Natural killer cell treated with Interleukin-12 subunit alpha and Interleukin-12 subunit beta and Interleukin-15 and Interleukin-18, amount 100 ng/mL, for 72 hours (primary cell): ENCODE measurements at regions not wholly inside any gene's neighbourhood (a gene's known extent, or its start where the extent isn't known, plus 50 kb on each side); places are given as distances from the start of the nearest gene placed in this dataset.

ENCODE experiments used
- ATAC-seq, 2 donors: fragments of 150-1000 bp; cut with Tn5 transposase in 1 of 2; sonication (Bioruptor Pico), chemical (Tn5 transposase) in 1 of 2; 2 replicates each; pipeline ENCODE4 v1.10.0; 2021
- DNase-seq: peaks from one replicate; pipeline ENCODE4 v3.0.0; 2022; ENCODE audit warnings: low spot score
- H3K27ac Mint-ChIP-seq, 2 donors: 1 replicate in 1 of 2; 2 replicates in 1 of 2; pipeline ENCODE4 v1.8.0; 2022; ENCODE audit warnings: mixed read lengths in 2 of 2, mild to moderate bottlenecking in 1 of 2, moderate library complexity in 1 of 2
- H3K27me3 Mint-ChIP-seq, 2 donors: 1 replicate in 1 of 2; 2 replicates in 1 of 2; pipeline ENCODE4 v1.8.0; 2022; ENCODE audit warnings: mixed read lengths in 2 of 2
- H3K36me3 Mint-ChIP-seq: one replicate; pipeline ENCODE4 v1.8.0; 2022; ENCODE audit warnings: mixed read lengths
- H3K4me1 Mint-ChIP-seq, 2 donors: 1 replicate in 1 of 2; 2 replicates in 1 of 2; pipeline ENCODE4 v1.8.0; 2022; ENCODE audit warnings: low read depth in 2 of 2, mixed read lengths in 2 of 2, mild to moderate bottlenecking in 1 of 2
- H3K4me3 Mint-ChIP-seq: one replicate; pipeline ENCODE4 v1.8.0; 2022; ENCODE audit warnings: mixed read lengths
- H3K9me3 Mint-ChIP-seq: 2 replicates; pipeline ENCODE4 v1.8.0; 2022; ENCODE audit warnings: mixed read lengths

DNA sequence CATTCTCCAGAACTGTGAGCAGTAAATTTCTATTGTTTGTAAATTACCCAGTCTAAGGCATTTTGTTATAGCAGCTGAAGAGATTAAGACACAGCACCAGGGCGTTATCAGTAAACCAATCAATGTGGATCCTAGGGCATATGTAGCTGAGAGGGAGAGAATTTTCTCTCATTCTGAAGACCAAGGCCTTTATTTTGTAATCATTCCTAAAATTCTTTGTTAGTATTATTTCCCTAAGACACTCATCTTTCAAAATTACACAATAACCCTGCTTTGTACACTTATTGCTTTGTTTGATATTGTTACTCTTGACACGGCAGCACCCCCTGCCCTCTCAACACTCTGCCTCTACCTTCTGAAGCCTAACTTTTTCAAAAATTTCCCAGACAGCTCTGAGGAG is 419.1 kb downstream of the SLC4A3 start:
- Mint-ChIP-seq H3K4me1 (no peaks in the 10 kb centered on the region), H3K4me3 (no peak overlapping the region), H3K27ac (no peak overlapping the region), H3K36me3 (no peaks in the 10 kb centered on the region), H3K9me3 (peaks cover 2% of the 10 kb centered on the region), H3K27me3 (no peaks in the 10 kb centered on the region)
- DNase-seq (no peak), ATAC-seq (no peak)

DNA sequence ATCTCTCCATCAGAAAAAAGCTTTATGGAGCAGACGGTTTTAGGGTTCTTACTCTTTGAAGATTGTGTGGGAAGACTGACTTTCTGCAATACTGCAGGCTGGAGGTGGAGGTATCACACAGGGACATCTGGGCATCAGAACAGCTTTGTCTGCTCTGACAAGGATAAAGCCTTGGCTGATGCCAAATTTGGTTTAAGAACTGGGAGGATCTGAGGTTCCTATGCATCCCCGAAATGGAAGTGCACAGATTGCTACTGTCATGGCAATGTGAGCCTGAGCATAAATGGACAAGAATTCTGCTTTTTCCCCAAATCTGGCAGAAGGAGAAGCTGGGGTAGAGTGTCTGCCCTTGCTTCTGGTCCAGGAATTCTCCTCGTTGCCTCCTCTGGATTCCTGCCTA is 424.3 kb downstream of the SLC4A3 start:
- Mint-ChIP-seq H3K4me3 (no peak overlapping the region), H3K9me3 (peaks cover 2% of the 10 kb centered on the region), H3K4me1 (no peaks in the 10 kb centered on the region), H3K27me3 (no peaks in the 10 kb centered on the region), H3K36me3 (no peaks in the 10 kb centered on the region), H3K27ac (no peak overlapping the region)
- ATAC-seq (no peak), DNase-seq (no peak)

DNA sequence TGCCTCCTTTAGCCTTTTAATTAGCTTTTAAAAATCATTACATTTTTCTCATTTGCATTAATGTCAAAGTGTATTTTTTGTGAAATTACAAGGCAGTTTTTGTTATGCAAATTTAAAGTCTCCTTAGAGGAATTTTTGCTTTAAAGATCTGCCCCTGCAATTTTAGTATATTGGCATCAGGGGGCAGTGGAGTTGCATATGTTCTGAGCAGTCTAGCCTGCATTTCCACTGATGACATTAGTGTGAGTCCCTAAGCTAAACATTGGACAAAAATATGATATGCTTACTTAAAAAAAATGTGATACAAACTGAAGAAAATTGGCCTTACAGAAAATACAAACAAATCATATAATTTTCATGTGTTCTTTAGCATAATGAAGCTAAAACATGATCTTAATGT is 426.5 kb downstream of the SLC4A3 start:
- Mint-ChIP-seq H3K27me3 (no peaks in the 10 kb centered on the region), H3K4me3 (no peak overlapping the region), H3K9me3 (peaks cover 5% of the 10 kb centered on the region), H3K4me1 (no peaks in the 10 kb centered on the region), H3K36me3 (no peaks in the 10 kb centered on the region), H3K27ac (no peak overlapping the region)
- DNase-seq (no peak), ATAC-seq (no peak)

- Mint-ChIP-seq H3K4me1 (no peaks in the 10 kb centered on the region), H3K9me3 (peaks cover 2% of the 10 kb centered on the region), H3K27ac (no peak overlapping the region), H3K4me3 (no peak overlapping the region), H3K36me3 (no peaks in the 10 kb centered on the region), H3K27me3 (no peaks in the 10 kb centered on the region)
- DNase-seq (no peak), ATAC-seq (no peak)
Observed at GRCh38 chr2:220057391-220057790, 430.0 kb downstream of the SLC4A3 start.

- Mint-ChIP-seq H3K4me1 (no peaks in the 10 kb centered on the region), H3K27ac (no peak overlapping the region), H3K9me3 (peaks cover 2% of the 10 kb centered on the region), H3K27me3 (no peaks in the 10 kb centered on the region), H3K4me3 (no peak overlapping the region), H3K36me3 (no peaks in the 10 kb centered on the region)
- DNase-seq: no peak
- no peak for ATAC-seq
Observed at GRCh38 chr2:220057916-220058315, 430.5 kb downstream of the SLC4A3 start.

- DNase-seq (no peak), ATAC-seq (no peak)
- H3K4me3 Mint-ChIP-seq: no peak overlapping the region
- no peaks in the 10 kb centered on the region for H3K9me3 Mint-ChIP-seq
- H3K36me3 Mint-ChIP-seq: no peaks in the 10 kb centered on the region
- H3K27me3 Mint-ChIP-seq: no peaks in the 10 kb centered on the region
- H3K4me1 Mint-ChIP-seq: no peaks in the 10 kb centered on the region
- H3K27ac Mint-ChIP-seq: no peak overlapping the region
Observed at GRCh38 chr2:220064111-220065030, 436.9 kb downstream of the SLC4A3 start.

DNA sequence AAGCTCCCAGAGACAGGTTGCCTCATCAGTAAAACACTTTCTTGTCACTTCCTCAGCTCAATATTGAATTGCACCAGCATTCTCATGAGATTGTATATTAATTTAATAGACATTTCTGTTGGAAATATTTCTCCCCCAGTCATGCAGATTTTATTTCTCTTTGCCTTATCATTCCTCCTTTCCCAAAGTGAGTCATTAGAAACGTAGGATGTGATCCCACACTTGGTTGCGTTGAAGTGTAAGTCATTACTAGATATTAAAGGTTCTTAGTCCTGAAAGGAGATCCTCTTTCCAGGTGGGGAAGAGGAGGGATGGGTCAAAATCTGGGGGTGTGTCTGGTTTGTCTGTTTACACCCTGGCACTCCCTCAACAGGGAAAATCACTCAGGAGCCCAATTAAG is 438.2 kb downstream of the SLC4A3 start:
- H3K27me3 Mint-ChIP-seq: no peaks in the 10 kb centered on the region
- no peak overlapping the region for H3K4me3 Mint-ChIP-seq
- H3K9me3 Mint-ChIP-seq: no peaks in the 10 kb centered on the region
- no peaks in the 10 kb centered on the region for H3K4me1 Mint-ChIP-seq
- no peak for DNase-seq
- H3K27ac Mint-ChIP-seq: no peak overlapping the region
- no peaks in the 10 kb centered on the region for H3K36me3 Mint-ChIP-seq
- no peak for ATAC-seq

- Mint-ChIP-seq H3K27me3 (no peaks in the 10 kb centered on the region), H3K9me3 (no peaks in the 10 kb centered on the region), H3K4me3 (no peak overlapping the region), H3K36me3 (no peaks in the 10 kb centered on the region), H3K27ac (no peak overlapping the region), H3K4me1 (no peaks in the 10 kb centered on the region)
- ATAC-seq (no peak), DNase-seq (no peak)
Observed at GRCh38 chr2:220068846-220069245, 441.4 kb downstream of the SLC4A3 start.

GRCh38 chr2:220070349-220070748 is 442.9 kb downstream of the SLC4A3 start:
- no peaks in the 10 kb centered on the region for H3K9me3 Mint-ChIP-seq
- no peaks in the 10 kb centered on the region for H3K4me1 Mint-ChIP-seq
- no peaks in the 10 kb centered on the region for H3K36me3 Mint-ChIP-seq
- ATAC-seq (no peak), DNase-seq (no peak)
- no peaks in the 10 kb centered on the region for H3K27me3 Mint-ChIP-seq
- H3K27ac Mint-ChIP-seq: no peak overlapping the region
- no peak overlapping the region for H3K4me3 Mint-ChIP-seq

- Mint-ChIP-seq H3K9me3 (no peaks in the 10 kb centered on the region), H3K4me1 (no peaks in the 10 kb centered on the region), H3K27me3 (no peaks in the 10 kb centered on the region), H3K4me3 (no peak overlapping the region), H3K36me3 (no peaks in the 10 kb centered on the region), H3K27ac (no peak overlapping the region)
- no peak for DNase-seq
- ATAC-seq: no peak
Observed at GRCh38 chr2:220071696-220072095, 444.3 kb downstream of the SLC4A3 start.

DNA sequence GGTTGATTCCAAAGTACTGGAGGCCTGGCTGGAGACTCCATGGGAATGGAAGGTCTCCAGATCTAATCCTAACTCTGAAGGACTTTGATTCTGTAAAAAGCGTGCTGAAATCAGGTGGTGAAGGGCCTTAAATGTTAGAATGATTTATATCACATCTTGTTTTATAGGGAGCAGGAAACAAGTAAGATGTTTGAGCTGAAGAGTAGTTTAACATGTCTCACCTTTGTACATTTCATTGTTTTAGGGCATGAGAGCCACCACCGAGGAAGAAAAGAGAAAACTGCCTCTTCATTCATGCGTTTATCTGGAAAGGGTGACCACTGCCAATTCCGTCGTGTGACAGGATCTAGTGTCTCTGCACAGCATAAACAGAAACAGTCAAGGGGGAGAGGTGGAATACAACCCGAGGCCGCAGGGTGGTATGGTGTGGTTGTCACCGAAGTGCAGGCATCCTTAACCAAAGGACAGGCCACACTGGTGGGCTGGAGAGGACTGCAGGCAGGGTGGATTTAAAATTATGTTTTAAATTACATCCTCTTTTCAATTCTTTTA is 445.3 kb downstream of the SLC4A3 start:
- H3K9me3 Mint-ChIP-seq: no peaks in the 10 kb centered on the region
- ATAC-seq (no peak), DNase-seq (no peak)
- H3K27ac Mint-ChIP-seq: no peak overlapping the region
- H3K4me3 Mint-ChIP-seq: no peak overlapping the region
- H3K36me3 Mint-ChIP-seq: no peaks in the 10 kb centered on the region
- no peaks in the 10 kb centered on the region for H3K27me3 Mint-ChIP-seq
- H3K4me1 Mint-ChIP-seq: no peaks in the 10 kb centered on the region

DNA sequence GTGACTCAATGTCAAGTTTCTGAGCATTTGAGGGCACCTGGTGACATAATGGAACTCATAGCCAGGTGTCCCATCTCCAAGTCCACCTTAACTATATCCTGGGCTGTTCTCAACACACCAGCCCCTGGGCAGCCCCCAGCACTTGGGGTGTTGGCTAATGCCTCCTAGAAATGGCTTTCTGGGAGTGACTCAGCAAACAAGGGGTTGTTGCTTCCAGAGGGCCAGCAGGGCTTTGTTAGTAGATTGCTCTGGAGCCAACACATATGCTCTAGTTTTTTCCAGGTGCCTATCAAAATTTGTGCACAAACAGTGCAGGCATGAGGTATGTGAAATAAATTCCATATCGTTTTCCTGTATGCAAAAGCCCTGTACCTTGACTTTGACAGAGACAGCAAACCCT is 448.4 kb downstream of the SLC4A3 start:
- Mint-ChIP-seq H3K9me3 (no peaks in the 10 kb centered on the region), H3K4me3 (no peak overlapping the region), H3K27ac (no peak overlapping the region), H3K36me3 (no peaks in the 10 kb centered on the region), H3K4me1 (no peaks in the 10 kb centered on the region), H3K27me3 (no peaks in the 10 kb centered on the region)
- DNase-seq: no peak
- no peak for ATAC-seq

- Mint-ChIP-seq H3K27ac (no peak overlapping the region), H3K27me3 (no peaks in the 10 kb centered on the region)
- no peak for ATAC-seq
Observed at GRCh38 chr2:220076734-220077133, 449.3 kb downstream of the SLC4A3 start.

GRCh38 chr2:220077488-220077887 is 450.1 kb downstream of the SLC4A3 start:
- Mint-ChIP-seq H3K4me3 (no peak overlapping the region), H3K36me3 (no peaks in the 10 kb centered on the region), H3K4me1 (no peaks in the 10 kb centered on the region), H3K9me3 (no peaks in the 10 kb centered on the region), H3K27ac (no peak overlapping the region), H3K27me3 (no peaks in the 10 kb centered on the region)
- DNase-seq (no peak), ATAC-seq (no peak)

More at GRCh38 chr2:220076734-220077133, 449.3 kb downstream of the SLC4A3 start:
- Mint-ChIP-seq H3K4me3 (no peak overlapping the region), H3K4me1 (no peaks in the 10 kb centered on the region), H3K36me3 (no peaks in the 10 kb centered on the region), H3K9me3 (no peaks in the 10 kb centered on the region)
- no peak for DNase-seq
